ENCODE measurements at regions not wholly inside any gene's neighbourhood (a gene's known extent, or its start where the extent isn't known, plus 50 kb on each side); places are given as distances from the start of the nearest gene placed in this dataset.

DNA sequence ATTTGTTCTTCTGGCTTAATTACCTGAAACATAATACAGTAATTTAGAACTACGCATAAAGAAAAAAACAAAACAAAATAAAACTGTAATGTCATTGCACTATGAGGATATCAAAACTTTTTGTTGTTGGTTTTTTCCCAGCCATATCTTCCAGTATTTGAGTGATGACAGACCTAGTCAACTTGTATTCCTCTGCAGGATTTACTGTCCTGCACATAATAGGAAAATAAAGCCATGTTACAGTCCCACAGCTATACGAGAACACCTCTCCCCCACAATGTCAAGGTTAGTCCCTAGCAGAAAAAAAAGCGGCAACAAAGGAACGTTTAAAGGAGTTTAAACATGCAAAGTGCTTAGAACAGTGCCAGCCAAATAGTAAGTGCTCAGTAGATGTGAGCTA is 55.3 kb upstream of the PRDX6 start:
- no peak for DNase-seq (ENCODE audit: low read depth, low spot score)

DNA sequence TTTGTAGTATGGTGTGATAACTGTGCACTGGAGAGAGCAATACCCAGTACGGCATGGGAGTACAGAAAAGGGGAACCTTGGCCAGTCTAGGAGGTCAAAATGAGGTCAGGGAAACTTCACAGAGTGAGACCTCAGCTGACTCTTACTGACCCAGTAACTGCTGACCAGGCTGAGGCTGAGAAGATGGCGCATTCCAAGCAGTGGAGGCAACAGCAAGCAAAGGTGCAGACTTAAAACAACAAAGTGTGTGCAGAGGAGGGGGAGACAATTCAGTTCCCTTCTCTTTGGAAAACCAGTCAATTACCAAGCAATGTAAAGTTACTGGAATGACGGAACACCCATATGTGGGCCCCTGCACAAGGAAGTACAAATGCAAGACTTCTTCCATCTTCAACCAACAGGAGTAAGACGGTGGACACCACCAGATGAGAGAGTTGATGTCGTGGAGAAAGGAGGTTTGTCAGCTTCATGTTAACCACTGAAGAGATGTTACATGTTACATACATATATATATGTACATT is 54.6 kb upstream of the PRDX6 start:
- DNase-seq (ENCODE audit: low read depth, low spot score), result no peak

DNA sequence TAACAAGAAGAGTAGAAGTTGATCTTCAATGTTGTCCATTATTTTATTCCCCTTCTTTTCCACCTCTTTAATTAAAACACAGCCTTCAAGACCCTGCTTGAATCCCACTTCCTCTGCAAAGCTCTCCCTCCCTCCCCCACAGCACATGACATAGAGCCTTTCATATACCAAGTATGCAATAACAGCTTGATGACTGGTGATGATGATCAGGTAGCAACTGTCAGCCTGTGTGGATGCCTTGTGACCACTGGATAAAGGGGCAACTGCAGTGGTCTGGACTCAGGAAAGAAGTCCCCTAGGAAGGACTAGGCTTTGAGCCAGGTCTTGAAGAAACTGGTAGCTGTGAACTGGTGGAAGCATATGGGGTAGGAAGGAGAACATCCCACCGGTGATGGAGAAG is 53.8 kb upstream of the PRDX6 start:
- DNase-seq (ENCODE audit: low read depth, low spot score), result no peak

DNA sequence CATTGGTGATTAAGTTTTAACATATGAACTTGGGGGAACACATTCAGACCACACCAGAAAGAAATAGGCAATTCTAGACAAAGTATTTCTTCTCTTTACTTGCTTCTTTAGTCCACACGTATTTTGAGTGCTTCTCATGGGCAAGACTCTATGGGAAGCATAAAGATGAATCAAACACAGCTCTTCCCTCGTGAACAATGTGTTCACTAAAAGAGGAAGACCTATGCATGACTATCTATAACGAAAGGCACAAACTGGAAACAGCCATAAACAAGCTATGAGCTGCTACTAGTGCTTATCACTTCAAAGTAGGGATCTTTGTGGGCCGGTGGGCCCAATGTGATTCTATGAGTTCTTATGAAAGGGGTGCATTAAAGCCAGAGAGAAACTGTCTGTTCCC is 53.0 kb upstream of the PRDX6 start:
- no peak for DNase-seq (ENCODE audit: low read depth, low spot score)

DNA sequence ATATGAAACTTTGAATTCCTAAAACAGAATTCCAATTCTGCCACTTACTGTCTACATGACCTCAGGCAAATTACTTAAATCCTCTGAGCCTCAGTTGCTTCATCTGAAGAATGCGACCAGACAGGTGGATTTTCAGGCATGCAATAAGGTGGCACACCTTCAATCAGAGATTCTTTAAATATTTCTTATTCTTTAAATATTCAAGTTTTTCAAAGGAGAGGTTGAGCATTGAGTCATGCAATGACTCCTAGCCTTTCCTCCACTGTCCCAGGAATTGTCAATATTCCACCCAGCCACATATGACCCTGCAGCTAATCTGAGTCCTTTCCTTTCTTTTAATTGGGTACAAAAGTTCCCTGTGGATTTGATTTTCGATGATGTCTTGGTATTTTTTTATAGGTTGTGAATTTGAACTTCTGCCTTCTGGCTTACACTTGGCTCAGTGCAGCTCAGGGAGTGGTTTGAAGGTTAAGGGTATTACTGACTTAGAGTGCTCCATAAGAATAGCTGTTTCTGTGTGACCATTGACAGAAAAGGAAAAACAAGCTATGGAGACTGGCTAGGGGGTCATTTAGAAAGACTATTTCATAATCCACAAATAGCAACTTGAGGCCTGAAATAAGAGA is 52.2 kb upstream of the PRDX6 start:
- DNase-seq (ENCODE audit: low read depth, low spot score), result no peak

DNA sequence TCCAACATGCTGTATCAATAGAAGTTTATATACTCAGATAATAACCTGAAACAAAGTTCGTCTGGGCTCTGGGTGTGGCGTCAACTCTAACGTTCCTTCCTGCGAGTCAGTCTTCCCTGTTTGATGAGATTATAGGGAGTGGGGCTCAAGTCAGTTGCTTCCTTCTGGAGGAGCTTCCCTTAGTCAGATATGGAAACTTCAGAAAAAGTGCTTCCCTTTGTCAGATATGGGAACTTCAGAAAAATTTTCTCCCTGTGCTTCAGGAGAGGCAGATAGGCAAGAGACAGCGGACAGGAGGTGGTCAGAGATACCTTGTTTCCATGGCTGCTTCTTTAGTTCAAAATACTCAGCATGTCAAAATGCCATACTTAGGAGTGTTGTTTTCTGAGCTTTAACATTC is 51.1 kb upstream of the PRDX6 start:
- DNase-seq (ENCODE audit: low read depth, low spot score), result no peak

DNA sequence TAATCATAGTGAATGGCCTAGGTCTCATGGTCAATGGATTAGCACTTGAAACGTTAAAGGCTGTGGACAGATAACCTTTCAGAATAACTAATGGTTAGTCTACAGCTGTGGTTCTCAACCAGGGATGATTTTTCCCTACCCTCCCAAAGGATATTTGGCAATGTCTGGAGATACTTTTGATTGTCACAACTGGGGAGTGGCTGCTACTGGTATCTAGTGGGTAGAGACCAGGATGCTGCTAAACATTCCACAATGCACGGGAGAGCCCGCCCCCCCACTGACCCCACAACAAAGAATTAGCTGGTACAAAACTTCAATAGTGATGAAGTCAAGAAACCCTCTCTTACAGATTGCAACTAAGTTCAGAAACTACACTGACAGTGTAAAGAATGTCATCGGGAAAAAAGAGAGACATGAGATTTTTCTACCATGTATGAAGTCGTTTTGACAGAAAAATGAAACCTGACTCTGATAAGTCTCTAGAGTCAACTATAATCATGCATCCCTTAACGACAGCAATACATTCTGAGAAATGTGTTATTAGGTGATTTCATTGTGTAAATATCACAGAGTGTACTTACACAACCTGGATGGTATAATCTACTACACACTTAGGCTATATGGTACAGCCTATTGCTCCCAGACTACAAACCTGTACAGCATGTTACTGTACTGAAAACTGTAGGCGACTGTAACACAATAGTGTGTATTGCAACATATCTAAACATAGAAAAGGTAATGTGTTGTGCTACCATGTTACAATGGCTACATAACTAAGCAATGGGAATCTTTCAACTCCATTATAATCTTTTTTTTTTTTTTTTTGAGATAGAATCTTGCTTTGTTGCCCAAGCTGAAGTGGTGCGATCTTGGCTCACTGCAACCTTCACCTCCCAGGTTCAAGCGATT is 49.7 kb upstream of the PRDX6 start:
- DNase-seq (ENCODE audit: low read depth, low spot score), result no peak
